Thoracic aorta (tissue), 2 donors: ENCODE measurements at regions not wholly inside any gene's neighbourhood (a gene's known extent, or its start where the extent isn't known, plus 50 kb on each side); places are given as distances from the start of the nearest gene placed in this dataset.

Source experiments
- ATAC-seq: fragments of 150-250 bp; one replicate; pipeline ENCODE4 v1.8.0; 2017; ENCODE audit warnings: low read depth; ENCODE audit not compliant: insufficient number of reproducible peaks, low FRiP score
- DNase-seq: peaks from one replicate; pipeline ENCODE4 v3.0.0-alpha.2; 2020; ENCODE audit warnings: low spot score
- H3K27ac ChIP-seq, 2 donors: fragments of 200-600 bp; sonication (generic); 1 replicate in 1 of 2; 2 replicates in 1 of 2; pipeline ENCODE4 v1.5.1; 2016; ENCODE audit warnings: mild to moderate bottlenecking in 2 of 2, moderate library complexity in 2 of 2
- H3K27me3 ChIP-seq: fragments of 200-600 bp; sonication (generic); replicated peaks from 2 replicates; pipeline ENCODE4 v1.6.0; 2016; ENCODE audit warnings: mild to moderate bottlenecking; ENCODE audit not compliant: insufficient read depth
- H3K36me3 ChIP-seq: fragments of 200-600 bp; sonication (generic); one replicate; pipeline ENCODE4 v1.5.1; 2016
- H3K4me1 ChIP-seq, 2 donors: fragments of 200-600 bp; sonication (generic); 1 replicate in 1 of 2; 2 replicates in 1 of 2; pipeline versions ENCODE4 v1.5.1 to v1.6.0; 2016; ENCODE audit warnings: low read depth in 2 of 2, mild to moderate bottlenecking in 1 of 2; ENCODE audit not compliant: control insufficient read depth in 1 of 2
- H3K4me3 ChIP-seq: fragments of 200-600 bp; sonication (generic); 2 replicates; pipeline ENCODE4 v1.5.1; 2016; ENCODE audit warnings: mild to moderate bottlenecking
- H3K9me3 ChIP-seq: fragments of 200-600 bp; sonication (generic); 2 replicates; pipeline ENCODE4 v1.5.1; 2016
- TF ChIP-seq, protein P1 (sequence below): fragments of 200-600 bp; sonication (generic); IDR thresholded peaks from one replicate; pipeline ENCODE4 v1.5.1; 2019; ENCODE audit warnings: antibody characterized with exemption

DNA sequence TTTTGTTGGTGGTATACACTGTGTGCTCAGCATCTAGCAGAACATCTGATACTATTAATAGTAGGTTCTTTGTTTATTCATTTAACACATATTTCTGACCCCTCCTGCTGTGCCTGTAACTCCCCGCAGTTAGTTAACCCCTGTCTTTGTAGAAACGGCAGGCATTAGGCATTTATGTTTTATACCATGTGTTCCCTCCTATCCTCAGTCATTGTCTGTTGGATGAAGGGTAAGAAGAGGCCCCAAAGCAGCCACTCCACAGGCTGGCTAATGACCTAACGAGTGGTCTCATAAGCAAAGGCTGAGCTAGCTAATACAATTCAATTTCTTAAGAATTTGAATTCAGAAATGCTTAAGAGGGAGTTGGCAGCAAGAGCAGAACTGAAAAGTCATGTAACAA lies 170.8 kb downstream of the TMX1 start:
- Histone ChIP-seq H3K27ac (no peak overlapping the region), H3K4me3 (no peak overlapping the region), H3K4me1 (no peaks in the 10 kb centered on the region), H3K27me3 (no peaks in the 10 kb centered on the region), H3K9me3 (no peaks in the 10 kb centered on the region), H3K36me3 (no peaks in the 10 kb centered on the region)
- ATAC-seq (no peak), DNase-seq (no peak)
- TF ChIP-seq, protein P1, sequence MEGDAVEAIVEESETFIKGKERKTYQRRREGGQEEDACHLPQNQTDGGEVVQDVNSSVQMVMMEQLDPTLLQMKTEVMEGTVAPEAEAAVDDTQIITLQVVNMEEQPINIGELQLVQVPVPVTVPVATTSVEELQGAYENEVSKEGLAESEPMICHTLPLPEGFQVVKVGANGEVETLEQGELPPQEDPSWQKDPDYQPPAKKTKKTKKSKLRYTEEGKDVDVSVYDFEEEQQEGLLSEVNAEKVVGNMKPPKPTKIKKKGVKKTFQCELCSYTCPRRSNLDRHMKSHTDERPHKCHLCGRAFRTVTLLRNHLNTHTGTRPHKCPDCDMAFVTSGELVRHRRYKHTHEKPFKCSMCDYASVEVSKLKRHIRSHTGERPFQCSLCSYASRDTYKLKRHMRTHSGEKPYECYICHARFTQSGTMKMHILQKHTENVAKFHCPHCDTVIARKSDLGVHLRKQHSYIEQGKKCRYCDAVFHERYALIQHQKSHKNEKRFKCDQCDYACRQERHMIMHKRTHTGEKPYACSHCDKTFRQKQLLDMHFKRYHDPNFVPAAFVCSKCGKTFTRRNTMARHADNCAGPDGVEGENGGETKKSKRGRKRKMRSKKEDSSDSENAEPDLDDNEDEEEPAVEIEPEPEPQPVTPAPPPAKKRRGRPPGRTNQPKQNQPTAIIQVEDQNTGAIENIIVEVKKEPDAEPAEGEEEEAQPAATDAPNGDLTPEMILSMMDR = no peak

DNA sequence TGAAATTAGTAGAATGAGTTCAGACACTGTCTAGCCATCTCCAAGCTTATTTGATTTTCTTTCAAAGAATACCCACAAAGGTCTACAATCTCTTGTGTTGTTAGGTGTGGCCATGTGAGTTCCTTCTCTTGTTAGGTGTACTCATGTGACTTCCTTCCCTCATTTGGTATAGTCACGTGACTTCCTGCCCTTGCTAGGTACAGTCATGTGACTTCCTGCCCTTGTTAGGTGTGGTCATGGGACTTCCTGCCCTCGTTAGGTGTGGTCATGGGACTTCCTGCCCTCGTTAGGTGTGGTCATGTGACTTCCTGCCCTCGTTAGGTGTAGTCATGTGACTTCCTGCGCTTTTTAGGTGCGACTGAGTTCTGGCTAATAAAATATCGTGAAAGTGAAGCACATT lies 179.6 kb downstream of the TMX1 start:
- Histone ChIP-seq H3K4me1 (peaks cover 0 to 6% of the 10 kb centered on the region in 2 donors), H3K27me3 (no peaks in the 10 kb centered on the region), H3K27ac (no peak overlapping the region), H3K36me3 (no peaks in the 10 kb centered on the region), H3K9me3 (peaks cover 6% of the 10 kb centered on the region), H3K4me3 (no peak overlapping the region)
- ATAC-seq = no peak
- no peak for DNase-seq
- TF ChIP-seq, protein P1 = no peak

DNA sequence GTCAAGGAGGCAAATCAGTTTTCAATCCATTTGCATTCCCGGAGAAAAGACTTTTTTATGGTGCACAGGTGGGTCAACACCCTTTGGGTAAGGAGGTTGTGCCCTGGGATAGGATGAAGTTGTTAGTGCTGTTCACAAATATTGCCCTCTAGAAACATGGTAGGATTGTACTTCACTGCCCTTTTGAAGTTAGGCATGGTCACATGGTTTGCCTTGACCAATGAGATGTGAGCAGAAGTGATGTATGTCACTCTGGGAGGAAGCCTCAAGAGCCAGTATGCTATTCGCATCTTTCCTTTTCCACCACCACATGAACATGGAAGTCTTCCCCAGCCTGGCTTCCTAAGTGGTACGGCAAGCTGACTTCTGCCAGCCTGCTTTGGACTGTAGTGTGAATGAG lies 182.7 kb downstream of the TMX1 start:
- DNase-seq = no peak
- no peak overlapping the region for H3K27ac ChIP-seq
- ATAC-seq = no peak
- peaks cover 6% of the 10 kb centered on the region for H3K9me3 ChIP-seq
- no peaks in the 10 kb centered on the region for H3K36me3 ChIP-seq
- H3K4me3 ChIP-seq = no peak overlapping the region
- TF ChIP-seq, protein P1 = no peak
- peaks cover 0 to 11% of the 10 kb centered on the region in 2 donors for H3K4me1 ChIP-seq
- no peaks in the 10 kb centered on the region for H3K27me3 ChIP-seq

DNA sequence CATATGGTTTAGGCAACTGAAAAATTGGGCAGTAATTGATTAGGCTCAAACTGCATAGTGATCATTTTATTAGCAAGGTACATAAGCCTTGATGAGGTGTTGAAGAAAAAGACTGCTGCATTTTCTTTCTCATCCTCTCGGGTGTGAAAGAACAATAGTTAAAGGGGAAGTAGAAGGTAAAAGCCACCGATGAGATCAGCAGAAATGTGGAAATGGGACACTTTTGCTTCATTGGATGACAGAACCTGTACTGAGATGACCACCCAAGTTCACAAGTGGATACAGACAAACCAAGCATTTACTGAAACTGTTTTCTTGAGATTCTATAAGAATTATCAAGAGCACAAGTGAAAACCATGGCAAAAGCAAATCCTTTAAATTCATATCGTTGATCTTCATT lies 184.0 kb downstream of the TMX1 start:
- no peak overlapping the region for H3K4me3 ChIP-seq
- no peak overlapping the region for H3K27ac ChIP-seq
- H3K9me3 ChIP-seq = peaks cover 2% of the 10 kb centered on the region
- no peaks in the 10 kb centered on the region for H3K36me3 ChIP-seq
- ATAC-seq = no peak
- TF ChIP-seq, protein P1 = no peak
- H3K4me1 ChIP-seq = peaks cover 0 to 11% of the 10 kb centered on the region in 2 donors
- H3K27me3 ChIP-seq = no peaks in the 10 kb centered on the region
- DNase-seq = no peak

DNA sequence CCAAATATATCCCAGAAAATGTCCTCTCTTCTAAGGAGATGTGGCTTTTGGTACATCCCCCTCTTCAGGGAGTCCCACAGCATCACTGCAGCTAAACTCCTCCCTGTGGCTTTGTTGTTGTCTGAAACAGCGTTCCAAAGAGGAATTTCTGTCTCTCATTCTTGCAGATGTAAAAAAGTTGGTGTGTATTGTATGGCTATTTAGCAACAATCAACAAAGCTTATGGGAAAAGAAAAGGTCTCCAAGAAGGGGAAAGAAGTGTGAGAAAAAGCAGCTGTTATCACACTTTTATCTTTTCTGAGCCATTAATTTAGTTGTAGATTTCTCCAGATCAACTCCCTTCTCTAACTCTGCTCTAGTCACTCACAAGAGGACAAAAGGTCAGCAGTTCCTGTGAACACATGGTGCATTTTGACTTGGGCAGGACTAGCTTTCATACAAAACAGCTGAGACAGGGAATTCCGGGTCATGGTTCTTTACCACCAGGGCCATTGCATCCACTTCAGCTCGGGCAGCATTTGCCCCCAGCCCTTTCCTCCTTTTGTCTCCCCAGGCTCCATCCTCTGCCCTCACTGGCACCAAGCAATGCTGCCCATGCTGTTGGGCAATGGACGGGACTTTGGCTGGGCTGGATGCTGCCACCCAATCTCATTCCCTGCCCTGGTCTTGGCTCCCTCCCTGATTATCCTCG lies 184.7 kb downstream of the TMX1 start:
- Histone ChIP-seq H3K4me1 (peaks cover 0 to 11% of the 10 kb centered on the region in 2 donors), H3K27me3 (no peaks in the 10 kb centered on the region), H3K4me3 (no peak overlapping the region), H3K9me3 (no peaks in the 10 kb centered on the region), H3K27ac (peak overlapping the region in 1 of 2 donors; percentile 25), H3K36me3 (no peaks in the 10 kb centered on the region)
- peak; percentile 52 for ATAC-seq
- DNase-seq = no peak
- TF ChIP-seq, protein P1 = no peak
